Right lobe of liver (tissue), 6 donors: ENCODE measurements at regions not wholly inside any gene's neighbourhood (a gene's known extent, or its start where the extent isn't known, plus 50 kb on each side); places are given as distances from the start of the nearest gene placed in this dataset.

Experiments
- ATAC-seq, 4 donors: fragments of 200-7000 bp; cut with Tn5 transposase; one replicate each; pipeline ENCODE4 v1.9.1; 2020; ENCODE audit warnings: mild to moderate bottlenecking in 4 of 4, moderate library complexity in 4 of 4
- DNase-seq, 3 donors: peaks; one replicate each; pipeline ENCODE4 v3.0.0-alpha.2; 2020
- H3K27ac ChIP-seq, 3 donors: fragments of 200-600 bp; one replicate each; pipeline ENCODE4 v1.8.0; 2022
- H3K27me3 ChIP-seq, 2 donors: fragments of 200-600 bp; one replicate each; pipeline ENCODE4 v1.8.0; 2022
- H3K36me3 ChIP-seq, 4 donors: fragments of 200-600 bp; sonication (generic) in 1 of 4; one replicate each; pipeline versions ENCODE4 v1.5.1 to v1.8.0; 2017 to 2022; ENCODE audit warnings: control low read depth in 1 of 4
- H3K4me1 ChIP-seq, 4 donors: fragments of 200-600 bp; sonication (generic) in 1 of 4; one replicate each; pipeline versions ENCODE4 v1.5.1 to v1.8.0; 2017 to 2022; ENCODE audit warnings: control low read depth in 1 of 4
- H3K4me3 ChIP-seq, 3 donors: fragments of 200-600 bp; one replicate each; pipeline ENCODE4 v1.8.0; 2022
- H3K9me3 ChIP-seq, 4 donors: fragments of 200-600 bp; sonication (generic) in 1 of 4; one replicate each; pipeline versions ENCODE4 v1.5.1 to v1.8.0; 2017 to 2022; ENCODE audit warnings: control low read depth in 1 of 4
- CTCF ChIP-seq, 4 donors: fragments of 200-600 bp in 3 of 4; fragments of 450-650 bp in 1 of 4; IDR thresholded peaks; one replicate each; pipeline versions ENCODE4 v1.5.1 to v1.8.0; 2016 to 2022; ENCODE audit warnings: antibody characterized with exemption in 4 of 4, mild to moderate bottlenecking in 2 of 4
- POLR2A ChIP-seq: fragments of 450-650 bp; IDR thresholded peaks from one replicate; pipeline ENCODE4 v1.6.1; 2017; ENCODE audit warnings: antibody characterized with exemption, mild to moderate bottlenecking
- WGBS: methylation state at CpG from one replicate; pipeline ENCODE4 v1.1.6; 2018; ENCODE audit warnings: low coverage, low lambda C conversion rate; ENCODE audit not compliant: insufficient coverage; ENCODE audit errors: missing lambda C conversion rate; 5-methylcytosine and 5-hydroxymethylcytosine counted together
- intact Hi-C, 2 donors: fragments of 100-400 bp; cut with DNase I; formaldehyde crosslinking; loops; one replicate each; pipeline versions ENCODE4 v1.11.2 to v1.14.1; 2022
- donor health status: DM: no; HTN: yes; CAD: no.
- donor health status: DM: no; HTN: no; CAD: no.
- donor health status: DM: no; HTN: no; CAD: no.
- donor health status: DM: no; HTN: yes; CAD: no.
- donor health status: DM: no; HTN: yes; CAD: no.

- ATAC-seq, result no peak
- no peak overlapping the region for H3K4me3 ChIP-seq
- H3K27me3 ChIP-seq, result no peaks in the 10 kb centered on the region
- no peaks in the 10 kb centered on the region for H3K9me3 ChIP-seq
- intact Hi-C loops, result no loop called here
- H3K27ac ChIP-seq, result no peak overlapping the region
- no peak for DNase-seq
- no peaks in the 10 kb centered on the region for H3K4me1 ChIP-seq
- no peaks in the 10 kb centered on the region for H3K36me3 ChIP-seq
- TF ChIP-seq POLR2A (no peak), CTCF (IDR thresholded peaks at IDR 0.05) (no peak)
Measured at GRCh38 chr4:115749404-115749803, 636.0 kb upstream of the NDST4 start.

- TF ChIP-seq POLR2A, result no peak
- TF ChIP-seq CTCF (IDR thresholded peaks at IDR 0.05), result no peak
- DNase-seq, result no peak
- intact Hi-C loops, result no loop called here
- 29% methylated on average over 1 of the region's 1 CpG for WGBS
- Histone ChIP-seq H3K27ac (no peak overlapping the region), H3K4me1 (no peaks in the 10 kb centered on the region), H3K9me3 (no peaks in the 10 kb centered on the region), H3K36me3 (no peaks in the 10 kb centered on the region), H3K4me3 (no peak overlapping the region), H3K27me3 (no peaks in the 10 kb centered on the region)
- no peak for ATAC-seq
Measured at GRCh38 chr4:115740806-115741205, 627.4 kb upstream of the NDST4 start.

GRCh38 chr4:115729739-115730266 lies 616.4 kb upstream of the NDST4 start:
- intact Hi-C loops, result no loop called here
- ATAC-seq (no peak), DNase-seq (no peak)
- Histone ChIP-seq H3K27ac (no peak overlapping the region), H3K9me3 (no peaks in the 10 kb centered on the region), H3K4me1 (no peaks in the 10 kb centered on the region), H3K4me3 (no peak overlapping the region), H3K36me3 (no peaks in the 10 kb centered on the region), H3K27me3 (no peaks in the 10 kb centered on the region)
- WGBS, result 38% methylated on average over 5 of the region's 5 CpGs
- TF ChIP-seq CTCF (IDR thresholded peaks at IDR 0.05) (no peak), POLR2A (no peak)

- Histone ChIP-seq H3K9me3 (no peaks in the 10 kb centered on the region), H3K4me3 (no peak overlapping the region), H3K27ac (no peak overlapping the region), H3K36me3 (no peaks in the 10 kb centered on the region), H3K4me1 (no peaks in the 10 kb centered on the region), H3K27me3 (no peaks in the 10 kb centered on the region)
- ATAC-seq (no peak), DNase-seq (no peak)
- intact Hi-C loops, result no loop called here
- TF ChIP-seq POLR2A, result no peak
- WGBS, result 83% methylated on average over 2 of the region's 3 CpGs
Measured at GRCh38 chr4:115723621-115724020, 610.2 kb upstream of the NDST4 start.

GRCh38 chr4:115720611-115721010 lies 607.2 kb upstream of the NDST4 start:
- no peak overlapping the region for H3K4me3 ChIP-seq
- ATAC-seq, result no peak
- TF ChIP-seq POLR2A (no peak), CTCF (IDR thresholded peaks at IDR 0.05) (no peak)
- H3K9me3 ChIP-seq, result no peaks in the 10 kb centered on the region
- no peaks in the 10 kb centered on the region for H3K27me3 ChIP-seq
- H3K4me1 ChIP-seq, result no peaks in the 10 kb centered on the region
- intact Hi-C loops, result no loop called here
- no peaks in the 10 kb centered on the region for H3K36me3 ChIP-seq
- 31% methylated on average over 1 of the region's 1 CpG for WGBS
- no peak for DNase-seq
- H3K27ac ChIP-seq, result no peak overlapping the region
